ENCODE measurements at regions not wholly inside any gene's neighbourhood (a gene's known extent, or its start where the extent isn't known, plus 50 kb on each side); places are given as distances from the start of the nearest gene placed in this dataset.

DNA sequence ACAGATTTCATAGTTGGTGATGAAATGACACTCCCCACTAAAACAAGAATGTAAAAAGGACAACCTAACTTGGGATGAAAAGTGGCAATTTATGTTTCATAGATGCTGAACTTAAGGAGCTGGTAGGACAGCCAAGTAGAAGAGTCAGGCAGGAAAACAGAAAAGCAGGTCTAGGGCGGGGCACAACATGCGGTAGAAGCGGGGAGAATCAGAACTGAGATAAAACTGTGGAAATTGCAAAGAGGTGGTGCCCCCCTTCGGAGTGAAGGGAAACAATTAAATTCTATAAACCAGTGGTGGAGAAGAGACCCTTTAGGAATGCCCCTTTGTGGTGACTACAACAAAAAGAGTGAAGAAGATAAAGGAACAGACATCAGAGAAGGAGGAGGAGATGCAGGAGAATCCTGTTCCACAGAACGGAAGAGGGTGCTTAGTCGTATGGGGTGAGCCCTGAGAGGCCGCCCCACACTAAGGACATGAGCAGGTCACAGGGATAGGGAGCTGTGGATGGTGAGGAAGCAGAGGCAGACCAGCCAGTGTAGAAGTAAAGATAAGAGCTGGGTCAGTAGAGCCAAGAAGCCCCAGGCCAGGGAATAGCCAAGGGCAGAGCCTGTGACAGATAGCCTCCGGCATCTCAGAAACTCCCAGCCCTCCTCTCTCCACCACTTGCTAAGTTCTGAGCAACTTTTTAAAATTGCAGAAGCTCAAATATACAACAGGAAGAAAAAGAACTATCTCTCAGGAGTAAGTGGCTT, 100.3 kb upstream of the DOCK9 start:
- DNase-seq, result no peak

DNA sequence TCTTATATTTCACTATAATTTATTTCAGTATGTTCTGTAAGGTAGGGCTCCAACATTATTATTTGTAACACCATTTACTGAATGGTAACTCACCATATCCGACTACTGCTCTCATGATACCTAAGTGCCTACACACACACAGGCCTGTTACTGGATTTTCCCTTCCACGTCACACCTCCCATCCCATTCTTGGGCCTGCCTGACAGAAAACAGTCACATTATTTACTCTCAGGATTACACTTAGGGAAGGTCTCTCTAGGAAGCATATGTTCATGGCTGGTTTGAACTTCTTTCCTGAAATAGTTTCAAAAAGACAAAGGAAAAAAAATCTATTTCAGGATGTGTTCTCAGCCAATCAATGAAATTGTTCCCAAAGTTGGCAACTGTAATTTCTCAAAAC, 102.3 kb upstream of the DOCK9 start:
- DNase-seq, result no peak

DNA sequence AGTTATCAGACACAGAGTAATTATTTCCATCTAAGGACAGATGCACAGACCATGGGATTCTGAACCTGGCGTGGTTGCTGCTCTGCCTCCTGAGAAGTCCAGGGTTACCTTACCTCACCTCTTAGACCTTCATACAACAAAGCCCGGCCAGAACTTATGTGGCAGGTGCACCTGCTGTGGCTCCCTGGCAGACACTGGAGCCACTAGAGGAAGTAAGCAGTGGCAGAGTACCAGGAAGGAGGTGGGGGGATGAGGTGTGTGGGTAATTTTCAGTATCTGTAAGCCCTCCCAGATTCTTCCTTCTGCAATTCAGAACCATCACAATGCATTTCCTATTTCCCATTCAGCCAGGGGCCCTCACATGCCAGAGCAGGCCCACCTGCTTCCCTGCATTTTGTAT, 106.1 kb upstream of the DOCK9 start:
- DNase-seq, result no peak

DNA sequence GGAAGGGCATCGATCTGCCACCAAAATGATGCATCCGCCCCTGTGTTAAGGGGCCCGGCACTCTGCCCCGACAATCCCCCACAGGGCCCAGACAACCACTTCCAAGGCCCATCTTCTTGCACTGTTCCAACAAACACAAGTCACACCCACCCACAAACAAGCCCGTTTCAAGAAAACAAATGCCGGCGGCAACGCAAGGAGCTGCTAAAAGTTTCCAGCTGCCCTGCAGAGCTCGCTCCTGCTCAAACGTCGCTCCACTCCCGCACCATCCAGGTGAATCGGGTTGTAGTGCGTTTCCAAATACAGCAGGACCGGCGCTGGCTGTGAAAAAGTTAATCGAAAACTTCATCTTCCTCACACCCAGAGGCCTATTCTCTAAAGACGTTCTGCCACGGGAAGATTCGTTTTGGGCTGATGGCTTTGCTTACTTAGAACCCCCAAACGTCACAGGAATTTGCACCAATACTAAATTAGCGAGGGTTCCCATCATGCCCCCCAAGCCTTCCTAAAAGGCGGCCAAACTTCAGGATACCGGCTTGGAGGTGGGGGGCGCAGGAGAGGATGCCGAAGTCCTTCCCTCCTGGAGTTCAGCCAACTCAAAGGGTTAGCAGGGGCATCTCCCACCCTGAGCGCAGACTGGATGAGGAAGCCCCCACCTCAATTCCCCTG, 107.4 kb upstream of the DOCK9 start:
- no peak for DNase-seq

DNA sequence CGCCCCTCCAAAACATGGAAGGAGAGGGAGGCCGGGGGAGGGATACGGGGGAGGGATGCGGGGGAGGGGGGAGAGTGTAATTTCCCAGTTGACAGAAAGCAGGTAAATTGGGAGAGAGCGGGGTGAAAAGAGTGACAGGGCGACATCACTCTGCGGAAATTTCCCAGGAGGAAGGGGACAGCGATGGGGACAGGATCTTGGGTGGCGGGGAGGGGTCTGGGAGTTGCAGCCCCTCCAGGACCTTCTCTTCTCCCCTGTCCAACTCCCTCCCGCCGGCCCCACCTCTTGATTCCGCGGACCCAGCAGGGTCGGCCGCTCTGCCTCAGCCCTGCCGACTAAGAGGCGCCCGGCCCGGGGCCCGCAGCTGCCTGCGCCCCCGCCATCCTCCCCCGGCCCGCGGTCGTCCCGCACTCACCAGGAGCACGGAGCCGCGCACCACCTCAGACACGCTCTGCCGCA, 108.0 kb upstream of the DOCK9 start:
- DNase-seq, result no peak

DNA sequence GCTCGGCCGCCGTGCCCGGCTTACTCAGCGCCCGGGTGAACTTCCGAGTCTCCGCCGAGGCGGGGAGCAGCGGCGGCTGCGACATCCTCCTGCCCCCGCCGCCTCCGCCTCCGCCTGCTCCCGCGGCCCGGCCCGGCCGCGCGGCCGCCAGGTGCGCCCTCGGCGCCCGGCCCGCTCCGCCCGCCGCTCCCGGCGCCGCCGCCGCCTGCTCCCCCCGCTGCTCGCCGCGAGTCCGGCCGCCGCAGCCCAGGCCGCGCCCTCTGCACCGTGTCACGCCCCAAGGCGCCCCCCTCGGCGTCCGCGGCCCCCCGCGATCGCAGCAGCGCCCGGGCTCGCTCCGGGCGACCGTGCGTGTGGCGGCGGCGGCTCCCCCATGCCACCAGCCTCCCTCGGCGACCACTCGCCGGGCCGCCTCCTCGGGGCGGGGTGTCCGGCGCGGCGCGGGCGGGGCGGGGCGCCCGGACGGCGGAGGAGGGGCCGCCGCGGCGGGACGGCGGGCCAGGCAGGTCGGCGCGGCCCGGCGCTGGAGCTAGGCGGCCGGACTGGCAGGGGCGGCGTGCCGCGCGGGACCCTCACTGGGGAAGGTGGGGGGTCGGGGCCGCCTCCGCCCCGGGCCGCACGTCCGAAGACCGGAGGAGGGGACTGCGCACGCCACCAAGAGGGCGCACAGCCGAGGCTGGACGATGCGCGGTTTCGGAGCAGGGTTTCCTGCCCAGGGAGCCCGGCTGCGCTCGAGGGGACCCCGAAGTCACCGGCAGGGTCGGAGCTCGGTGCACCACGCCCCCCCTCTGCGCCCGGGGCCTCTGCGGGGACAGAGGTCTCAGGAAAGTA, 108.6 kb upstream of the DOCK9 start:
- peak; percentile 70 for DNase-seq

DNA sequence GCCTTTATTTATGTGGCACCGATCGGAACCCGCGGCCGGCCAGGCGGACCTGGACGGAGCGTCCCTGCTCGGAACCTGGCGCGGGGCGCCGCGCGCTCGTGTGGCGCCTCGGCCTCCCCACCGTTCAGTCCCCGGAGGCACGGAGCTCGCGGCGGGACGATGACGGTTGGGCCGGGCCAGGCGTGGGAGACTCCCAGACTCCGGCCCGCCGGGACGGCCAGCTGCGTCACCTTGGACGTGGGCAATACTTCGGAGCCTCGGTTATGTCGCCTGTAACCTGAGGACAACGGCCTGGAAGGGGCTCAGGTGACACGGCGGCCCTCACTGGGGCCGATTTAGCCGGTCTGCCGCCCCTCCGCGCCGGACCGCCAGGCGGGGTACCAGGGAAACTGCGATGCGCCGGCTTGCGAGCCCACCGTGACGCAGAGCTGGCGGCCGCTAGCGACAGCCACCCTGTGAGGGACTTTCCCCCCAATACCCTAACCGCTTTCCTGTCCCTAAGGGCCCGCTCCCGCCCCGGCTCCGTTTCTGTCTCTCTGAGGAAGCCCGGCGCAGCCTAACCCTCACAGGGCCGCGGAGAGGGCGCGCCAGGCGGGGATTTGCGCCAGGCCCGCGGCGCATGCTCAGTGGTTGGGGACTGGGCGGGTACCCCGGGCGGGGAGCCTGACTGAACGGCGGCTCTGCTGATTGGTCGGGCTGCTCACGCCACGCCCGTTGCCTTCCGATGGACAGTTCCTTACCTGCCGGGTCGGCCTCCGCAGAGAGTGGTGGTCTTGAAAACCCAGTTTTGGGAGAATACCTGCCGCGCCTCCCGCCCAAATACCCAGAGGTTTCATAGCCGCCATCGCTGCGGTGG, 109.5 kb upstream of the DOCK9 start:
- DNase-seq, result peak; percentile 91

DNA sequence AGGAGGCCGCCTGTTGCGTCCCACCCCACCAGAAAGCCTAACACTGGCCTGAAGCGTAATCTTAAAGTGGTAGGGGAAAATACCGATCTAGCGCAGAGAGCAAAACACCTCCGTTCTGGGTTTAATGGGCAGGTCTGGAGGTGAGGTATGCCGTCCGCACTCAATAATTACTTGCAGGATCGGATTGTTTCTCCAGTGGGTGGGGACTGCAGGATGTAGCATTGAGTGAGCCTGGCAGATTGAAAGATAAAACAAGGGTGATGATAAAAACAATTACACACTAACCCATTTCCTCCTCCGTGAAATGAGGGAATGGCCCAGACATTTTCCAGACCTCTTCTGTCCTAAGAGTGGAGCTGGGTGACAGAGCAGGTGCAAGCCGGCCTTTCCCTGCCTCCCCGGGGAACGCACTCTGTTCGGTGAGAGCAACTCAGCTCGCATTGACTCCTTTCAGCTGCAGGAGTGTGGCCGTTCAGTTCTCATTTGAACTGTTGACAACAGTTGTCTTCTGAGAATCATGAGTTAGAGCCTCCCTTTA, 110.2 kb upstream of the DOCK9 start:
- peak; percentile 6 for DNase-seq

DNA sequence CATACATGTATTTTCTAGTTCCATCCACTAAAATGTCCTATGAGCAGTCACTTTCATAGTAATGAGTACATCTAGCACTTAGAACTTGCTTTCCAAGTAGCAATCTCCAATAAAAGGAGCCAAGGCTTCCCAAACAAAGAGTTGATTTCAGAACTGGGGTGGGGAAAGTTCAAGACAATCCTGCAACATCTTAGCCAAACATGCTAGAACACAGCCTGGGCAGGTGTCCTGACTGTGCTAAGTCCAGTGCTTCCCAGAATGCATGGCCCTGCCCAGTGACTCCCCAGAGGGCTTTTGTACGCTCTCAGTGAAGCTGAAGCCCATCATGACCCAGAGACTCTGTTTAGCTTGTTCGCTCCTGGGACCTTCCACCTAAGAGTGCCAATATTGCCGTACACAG, 106.7 kb upstream of the UBAC2 start:
- DNase-seq, result no peak

DNA sequence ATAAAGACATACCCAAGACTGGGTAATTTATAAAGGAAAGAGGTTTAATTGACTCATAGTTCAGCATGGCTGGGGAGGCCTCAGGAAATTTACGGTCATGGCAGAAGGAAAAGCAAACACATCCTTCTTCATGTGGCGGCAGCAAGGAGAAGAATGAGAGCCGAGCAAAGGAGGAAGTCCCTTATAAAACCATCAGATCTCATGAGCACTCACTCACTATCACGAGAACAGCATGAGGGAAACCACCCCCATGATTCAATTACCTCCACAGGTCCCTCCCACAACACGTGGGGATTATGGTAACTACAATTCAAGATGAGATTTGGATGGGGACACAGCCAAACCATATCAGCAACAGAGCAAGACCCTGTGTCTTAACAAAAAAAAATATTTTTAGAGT, 98.8 kb upstream of the UBAC2 start:
- DNase-seq, result peak; percentile 35

DNA sequence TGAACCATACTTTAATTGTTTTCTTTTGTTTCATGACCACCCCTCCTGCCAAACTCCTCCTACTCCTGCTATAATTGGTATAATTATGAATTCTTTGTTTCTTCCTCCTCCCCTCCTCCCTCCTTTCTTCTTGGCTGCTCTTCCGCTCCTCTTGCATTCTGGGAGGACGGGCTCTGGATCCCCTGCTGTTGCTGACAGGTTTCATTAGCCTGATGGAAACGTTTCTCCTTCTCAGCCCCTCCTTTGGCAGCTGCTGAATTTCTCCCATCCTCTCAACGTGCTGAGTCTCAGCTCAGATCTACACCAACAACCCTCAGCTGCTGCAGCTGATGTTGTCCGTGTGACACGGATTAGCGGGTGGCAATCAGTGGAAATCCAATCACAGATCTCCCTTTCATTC, 97.1 kb upstream of the UBAC2 start:
- DNase-seq, result no peak

DNA sequence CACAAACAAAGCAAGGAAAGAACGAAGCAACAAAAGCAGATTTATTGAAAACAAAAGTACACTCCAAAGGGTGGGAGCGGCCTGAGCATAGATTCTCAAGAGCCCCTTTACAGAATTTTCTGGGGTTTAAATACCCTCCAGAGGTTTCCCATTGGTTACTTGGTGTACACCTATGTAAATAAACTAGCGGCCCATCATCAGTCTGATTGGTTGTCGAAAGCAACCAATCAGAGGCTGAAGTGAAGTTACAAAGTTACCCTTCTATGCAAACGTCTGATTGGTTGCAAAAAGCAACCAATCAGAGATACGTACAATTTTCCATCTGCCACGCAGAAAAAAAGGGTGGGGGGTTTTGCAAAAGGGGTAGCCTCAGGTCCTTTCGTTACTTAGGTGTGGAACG, 96.3 kb upstream of the UBAC2 start:
- no peak for DNase-seq

DNA sequence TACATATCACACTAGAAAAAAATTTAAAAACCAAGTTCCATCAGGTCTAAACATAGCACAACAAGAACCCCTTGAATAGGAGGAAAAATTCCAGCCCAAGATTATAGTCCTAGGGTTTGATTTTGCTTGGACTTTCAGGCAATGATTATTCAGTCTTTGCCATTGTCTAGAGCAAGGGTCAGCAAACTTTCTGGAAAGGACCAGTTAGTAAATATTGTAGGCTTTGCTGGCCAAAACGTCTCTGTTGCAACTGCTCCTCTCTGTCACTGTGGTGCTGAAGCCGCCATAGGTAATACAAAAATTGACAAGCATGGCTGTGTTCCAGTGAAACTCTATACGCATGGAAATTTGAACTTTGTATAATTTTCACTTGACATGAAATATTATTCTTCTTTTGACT, 95.5 kb upstream of the UBAC2 start:
- DNase-seq, result no peak

DNA sequence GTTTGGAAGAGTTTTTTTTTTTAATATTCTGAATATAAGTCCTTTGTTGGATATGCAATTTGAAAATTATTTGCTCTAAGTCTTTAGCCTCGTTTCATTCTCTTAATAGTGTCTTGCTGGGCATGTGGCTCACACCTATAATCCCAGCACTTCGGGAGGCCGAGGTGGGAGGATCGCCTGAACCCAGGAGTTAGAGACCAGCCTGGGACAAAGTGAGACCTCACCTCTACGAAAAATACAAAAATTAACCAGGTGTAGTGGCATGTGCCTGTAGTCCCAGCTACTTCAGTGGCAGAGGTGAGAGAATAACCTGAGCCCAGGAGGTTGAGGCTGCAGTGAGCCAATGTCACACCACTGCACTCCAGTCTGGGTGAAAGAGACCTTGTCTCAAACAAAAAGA, 87.3 kb upstream of the UBAC2 start:
- no peak for DNase-seq

DNA sequence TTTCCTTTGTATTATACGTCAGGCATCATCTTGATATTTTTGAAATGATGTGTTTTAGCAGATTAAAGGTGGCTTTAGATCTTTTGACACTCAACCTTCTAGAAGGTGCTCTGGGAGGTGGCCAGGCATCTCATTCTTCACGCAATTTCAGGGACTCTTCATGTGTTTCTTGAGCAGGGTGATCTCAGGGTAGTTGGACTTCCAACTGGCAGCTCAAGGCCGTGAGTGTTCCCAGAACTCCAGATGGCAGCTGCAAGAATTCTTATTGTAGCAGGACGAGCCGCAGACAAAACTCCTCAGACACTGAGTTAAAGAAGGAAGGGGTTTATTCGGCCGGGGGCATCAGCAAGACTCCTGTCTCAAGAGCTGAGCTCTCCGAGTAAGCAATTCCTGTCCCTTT, 82.5 kb upstream of the UBAC2 start:
- DNase-seq, result no peak

DNA sequence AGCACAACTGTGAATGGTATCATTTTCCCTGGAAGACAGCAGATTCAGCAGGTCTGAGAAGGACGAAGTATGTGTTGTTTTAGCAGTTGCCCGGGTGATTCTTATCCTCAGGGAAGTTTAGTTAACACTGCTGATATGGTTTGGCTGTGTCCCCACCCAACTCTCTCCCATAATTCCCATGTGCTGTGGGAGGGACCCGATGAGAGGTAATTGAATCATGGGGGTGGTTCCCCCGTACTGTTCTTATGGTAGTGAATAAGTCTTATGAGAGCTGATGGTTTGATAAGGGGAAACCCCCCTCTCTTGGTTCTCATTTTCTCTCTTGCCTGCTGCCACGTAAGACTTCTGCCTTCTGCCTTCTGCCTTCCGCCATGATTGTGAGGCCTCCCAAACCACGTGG, 81.0 kb upstream of the UBAC2 start:
- no peak for DNase-seq

DNA sequence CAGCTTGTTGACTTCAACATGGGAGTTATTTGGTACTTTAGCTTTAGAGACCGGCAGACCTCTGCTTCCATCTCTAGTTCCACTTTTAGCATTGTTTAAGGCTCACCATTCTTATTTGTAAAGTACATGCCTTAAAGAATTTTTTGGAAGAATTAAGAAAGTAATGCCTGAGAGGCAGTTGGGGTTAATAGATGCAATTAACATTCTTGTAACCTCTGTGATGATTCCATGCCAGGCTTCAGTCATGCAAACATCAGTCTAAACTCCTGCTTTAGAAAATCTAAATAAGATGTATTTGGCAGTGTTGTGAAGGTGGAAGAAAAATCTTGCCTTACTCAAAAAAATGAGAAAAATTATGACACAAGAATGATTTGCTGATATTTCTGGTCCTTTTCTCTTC, 79.9 kb upstream of the UBAC2 start:
- no peak for DNase-seq

DNA sequence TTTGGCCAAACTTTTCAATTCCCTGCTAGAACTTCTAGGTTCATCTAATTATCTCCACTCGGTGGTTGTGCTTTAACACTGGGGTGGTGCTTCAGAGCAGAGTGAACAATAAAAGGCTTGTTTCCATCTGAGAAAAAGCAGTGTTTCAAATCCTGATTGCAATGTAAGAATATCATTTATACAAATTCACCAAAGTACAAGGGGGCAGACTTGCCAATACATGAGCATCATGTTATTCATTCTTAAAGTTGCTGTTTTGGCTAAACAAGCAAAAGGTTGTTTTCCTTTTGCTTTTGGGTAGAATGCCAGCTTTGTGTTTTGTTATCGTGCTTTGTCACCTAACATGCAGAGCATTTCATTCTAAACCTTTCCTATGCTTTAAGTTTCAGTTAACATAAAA, 78.5 kb upstream of the UBAC2 start:
- no peak for DNase-seq

DNA sequence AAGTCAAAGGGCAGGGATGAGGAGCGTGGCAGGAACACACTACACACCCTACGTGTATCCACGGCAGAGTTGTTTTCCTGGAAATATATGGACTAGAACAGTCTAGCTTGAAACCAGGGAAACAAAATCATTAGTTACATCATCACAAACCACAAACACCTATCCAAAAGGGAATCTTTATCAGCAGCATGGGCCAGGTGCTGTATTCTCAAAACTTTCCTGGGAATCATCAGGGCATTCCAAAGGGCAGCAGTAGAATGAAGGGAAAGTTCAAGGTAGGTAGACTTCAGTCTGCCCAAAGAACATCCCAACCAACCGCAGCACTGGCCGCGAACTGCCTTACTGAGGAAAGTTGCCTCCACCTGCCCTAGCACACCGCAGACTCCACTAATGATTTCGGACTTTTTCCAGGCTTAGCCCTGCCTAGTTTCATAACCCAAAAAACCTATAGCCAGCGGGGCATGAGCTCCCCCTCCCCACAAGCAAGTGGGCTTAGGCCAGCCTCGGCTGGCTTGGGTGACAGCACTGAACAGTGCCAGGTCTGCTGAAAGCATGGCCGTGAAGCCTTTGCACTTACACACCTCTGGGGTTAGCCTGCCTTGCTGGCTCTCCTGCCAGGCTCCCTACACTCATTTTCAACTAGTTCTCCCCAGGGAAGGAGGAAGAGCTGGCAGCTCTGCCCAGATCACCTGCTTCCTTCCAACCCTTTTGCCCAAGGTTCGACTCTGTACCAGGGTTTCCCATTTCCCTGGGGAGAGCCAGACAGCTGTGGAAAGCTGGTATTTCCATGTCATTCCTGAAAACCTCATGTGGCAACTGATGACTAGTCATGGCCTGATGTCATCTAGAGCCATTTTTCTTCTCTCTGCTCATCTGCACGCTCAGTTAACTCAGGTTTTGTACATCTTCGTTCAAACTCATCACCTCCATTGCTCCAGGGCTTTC, 77.3 kb upstream of the UBAC2 start:
- DNase-seq, result no peak

DNA sequence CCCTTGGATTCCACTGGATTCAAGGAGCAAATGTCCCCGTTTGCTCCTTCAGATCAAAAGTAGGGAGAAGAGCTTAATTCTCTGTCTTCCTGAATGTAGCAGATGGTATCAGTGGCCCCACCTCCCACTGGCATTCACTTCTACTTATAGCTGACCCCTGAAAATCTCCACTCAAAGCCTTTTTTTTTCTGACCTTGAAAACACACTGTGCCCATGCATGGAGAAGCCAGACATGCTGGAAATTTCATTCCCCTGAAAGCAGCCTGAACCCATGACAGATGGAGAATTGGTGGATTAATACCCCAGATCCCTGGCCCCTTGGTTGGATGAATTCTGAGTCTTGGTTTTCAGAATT, 76.6 kb upstream of the UBAC2 start:
- no peak for DNase-seq

DNA sequence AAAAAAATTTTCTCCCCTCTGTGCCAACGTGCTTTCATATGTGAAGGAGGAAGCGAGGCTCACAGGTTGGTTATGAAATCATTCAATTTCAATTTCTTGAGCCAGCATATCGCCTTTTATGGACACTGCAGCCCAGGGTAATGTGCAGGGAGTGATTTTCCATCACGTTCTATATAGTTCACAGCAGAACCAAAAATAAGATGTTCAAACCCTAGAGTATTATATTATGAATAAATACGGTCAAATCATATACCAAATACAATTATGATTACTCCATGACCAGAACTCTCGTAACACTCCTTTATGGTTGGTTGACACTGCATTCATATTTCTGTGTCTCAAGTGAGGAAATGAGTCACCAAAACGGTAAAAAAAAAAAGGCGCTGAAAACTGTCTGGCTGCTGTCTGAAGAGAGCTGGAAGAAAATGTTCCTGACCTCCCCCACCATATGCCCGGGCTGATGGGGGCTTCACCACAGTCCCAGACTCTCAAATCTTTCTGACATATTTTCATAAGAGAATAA, 75.8 kb upstream of the UBAC2 start:
- peak; percentile 67 for DNase-seq

Data from hematopoietic multipotent progenitor cell treated with erythropoietin and hydrocortisone succinate and interleukin-3 and kit ligand, for 4 days (in vitro differentiated cells).